ENCODE measurements at regions not wholly inside any gene's neighbourhood (a gene's known extent, or its start where the extent isn't known, plus 50 kb on each side); places are given as distances from the start of the nearest gene placed in this dataset.
"Not testable (repeated sequence)": the region's sequence is repeated elsewhere in the genome, so short reads cannot be mapped to it uniquely, and the experiment has no call there.

GRCh38 chr3:16686679-16687078 lies 81.5 kb upstream of the DAZL start:
- H3K36me3 Mint-ChIP-seq: no peaks in the 10 kb centered on the region
- DNase-seq (no peak), ATAC-seq (no peak)
- no peaks in the 10 kb centered on the region for H3K4me1 Mint-ChIP-seq
- H3K27me3 Mint-ChIP-seq: peaks cover 0 to 2% (median 0%) of the 10 kb centered on the region in 5 donors
- H3K9me3 Mint-ChIP-seq: peaks cover 0 to 3% (median 0%) of the 10 kb centered on the region in 9 donors
- no peak overlapping the region for H3K4me3 Mint-ChIP-seq
- H3K27ac Mint-ChIP-seq: no peak overlapping the region
- POLR2A ChIA-PET: no interaction called here

GRCh38 chr3:16687221-16687620 lies 82.0 kb upstream of the DAZL start:
- H3K9me3 Mint-ChIP-seq: peaks cover 0 to 3% (median 0%) of the 10 kb centered on the region in 9 donors

GRCh38 chr3:16692486-16693344 lies 87.5 kb upstream of the DAZL start:
- Mint-ChIP-seq H3K27me3 (peaks cover 0 to 3% (median 0%) of the 10 kb centered on the region in 5 donors), H3K36me3 (no peaks in the 10 kb centered on the region), H3K4me3 (no peak overlapping the region), H3K9me3 (no peaks in the 10 kb centered on the region), H3K4me1 (peaks cover 0 to 25% (median 0%) of the 10 kb centered on the region in 4 donors), H3K27ac (no peak overlapping the region)
- DNase-seq (no peak), ATAC-seq (no peak)
- POLR2A ChIA-PET: no interaction called here

More at GRCh38 chr3:16687221-16687620, 82.0 kb upstream of the DAZL start:
- no peak for DNase-seq
- no peak for ATAC-seq
- H3K36me3 Mint-ChIP-seq: no peaks in the 10 kb centered on the region
- no peak overlapping the region for H3K27ac Mint-ChIP-seq
- H3K27me3 Mint-ChIP-seq: peaks cover 0 to 2% (median 0%) of the 10 kb centered on the region in 5 donors
- POLR2A ChIA-PET: no interaction called here
- no peaks in the 10 kb centered on the region for H3K4me1 Mint-ChIP-seq
- no peak overlapping the region for H3K4me3 Mint-ChIP-seq

- ATAC-seq: no peak
- Mint-ChIP-seq H3K9me3 (no peaks in the 10 kb centered on the region), H3K36me3 (no peaks in the 10 kb centered on the region), H3K27ac (no peak overlapping the region), H3K27me3 (peaks cover 0 to 3% (median 0%) of the 10 kb centered on the region in 5 donors), H3K4me1 (peaks cover 0 to 33% (median 0%) of the 10 kb centered on the region in 4 donors), H3K4me3 (no peak overlapping the region)
- POLR2A ChIA-PET: no interaction called here
- DNase-seq: no peak
Measured at GRCh38 chr3:16693820-16694219, 88.6 kb upstream of the DAZL start.

GRCh38 chr3:16695710-16696109 lies 90.5 kb upstream of the DAZL start:
- POLR2A ChIA-PET: no interaction called here
- Mint-ChIP-seq H3K36me3 (no peaks in the 10 kb centered on the region), H3K4me1 (peaks cover 0 to 35% (median 0%) of the 10 kb centered on the region in 4 donors), H3K27ac (peak overlapping the region in 1 of 10 donors; percentile 57), H3K27me3 (peaks cover 0 to 3% (median 0%) of the 10 kb centered on the region in 5 donors), H3K4me3 (peak overlapping the region in 1 of 10 donors; percentile 15), H3K9me3 (no peaks in the 10 kb centered on the region)
- ATAC-seq: no peak
- DNase-seq: no peak

GRCh38 chr3:16697443-16698147 lies 92.4 kb upstream of the DAZL start:
- no peak for DNase-seq
- no peak overlapping the region for H3K4me3 Mint-ChIP-seq
- H3K27ac Mint-ChIP-seq: peak overlapping the region in 1 of 10 donors; percentile 7
- POLR2A ChIA-PET: no interaction called here
- no peaks in the 10 kb centered on the region for H3K36me3 Mint-ChIP-seq
- H3K27me3 Mint-ChIP-seq: peaks cover 0 to 3% (median 0%) of the 10 kb centered on the region in 5 donors
- H3K9me3 Mint-ChIP-seq: no peaks in the 10 kb centered on the region
- H3K4me1 Mint-ChIP-seq: peaks cover 0 to 35% (median 0%) of the 10 kb centered on the region in 4 donors
- ATAC-seq: no peak

- no peaks in the 10 kb centered on the region for H3K9me3 Mint-ChIP-seq
- H3K4me3 Mint-ChIP-seq: no peak overlapping the region
- POLR2A ChIA-PET: no interaction called here
- peaks cover 0 to 28% (median 0%) of the 10 kb centered on the region in 4 donors for H3K4me1 Mint-ChIP-seq
- no peaks in the 10 kb centered on the region for H3K36me3 Mint-ChIP-seq
- no peaks in the 10 kb centered on the region for H3K27me3 Mint-ChIP-seq
- no peak for ATAC-seq
- peak overlapping the region in 1 of 10 donors; percentile 62 for H3K27ac Mint-ChIP-seq
- DNase-seq: no peak
Measured at GRCh38 chr3:16700651-16701050, 95.4 kb upstream of the DAZL start.

- Mint-ChIP-seq H3K4me1 (no peaks in the 10 kb centered on the region), H3K9me3 (peaks cover 0 to 12% (median 3%) of the 10 kb centered on the region in 9 donors), H3K27me3 (no peaks in the 10 kb centered on the region), H3K4me3 (no peak overlapping the region), H3K27ac (no peak overlapping the region), H3K36me3 (peaks cover 0 to 3% (median 0%) of the 10 kb centered on the region in 3 donors)
- DNase-seq: no peak
- ATAC-seq: no peak
- POLR2A ChIA-PET: no interaction called here
Measured at GRCh38 chr3:16704941-16705340, 99.7 kb upstream of the DAZL start.

GRCh38 chr3:16707260-16707659 lies 102.0 kb upstream of the DAZL start:
- peaks cover 0 to 33% (median 6%) of the 10 kb centered on the region in 9 donors for H3K9me3 Mint-ChIP-seq
- no peaks in the 10 kb centered on the region for H3K4me1 Mint-ChIP-seq
- H3K27me3 Mint-ChIP-seq: no peaks in the 10 kb centered on the region
- peaks cover 0 to 3% (median 0%) of the 10 kb centered on the region in 3 donors for H3K36me3 Mint-ChIP-seq
- no peak for ATAC-seq
- H3K27ac Mint-ChIP-seq: no peak overlapping the region
- no peak overlapping the region for H3K4me3 Mint-ChIP-seq
- POLR2A ChIA-PET: no interaction called here
- no peak for DNase-seq

GRCh38 chr3:16708285-16708684 lies 103.1 kb upstream of the DAZL start:
- Mint-ChIP-seq H3K36me3 (peaks cover 0 to 10% (median 8%) of the 10 kb centered on the region in 3 donors), H3K27me3 (peaks cover 0 to 6% (median 0%) of the 10 kb centered on the region in 5 donors), H3K27ac (no peak overlapping the region), H3K4me1 (no peaks in the 10 kb centered on the region), H3K4me3 (no peak overlapping the region), H3K9me3 (peaks cover 5 to 43% (median 15%) of the 10 kb centered on the region in 9 donors)
- DNase-seq (no peak), ATAC-seq (no peak)
- POLR2A ChIA-PET: no interaction called here

GRCh38 chr3:16711691-16712090 lies 106.5 kb upstream of the DAZL start:
- H3K4me3 Mint-ChIP-seq, POLR2A ChIA-PET, H3K27me3 Mint-ChIP-seq, DNase-seq, H3K27ac Mint-ChIP-seq, H3K4me1 Mint-ChIP-seq, ATAC-seq: not testable (repeated sequence)
- Mint-ChIP-seq H3K36me3 (peaks cover 0 to 22% (median 20%) of the 10 kb centered on the region in 3 donors), H3K9me3 (peaks cover 11 to 62% (median 28%) of the 10 kb centered on the region in 9 donors)

- no peak overlapping the region for H3K4me3 Mint-ChIP-seq
- DNase-seq (no peak), ATAC-seq (no peak)
- peaks cover 0 to 20% (median 19%) of the 10 kb centered on the region in 3 donors for H3K36me3 Mint-ChIP-seq
- POLR2A ChIA-PET: no interaction called here
- H3K9me3 Mint-ChIP-seq: peaks cover 11 to 46% (median 24%) of the 10 kb centered on the region in 9 donors
- H3K4me1 Mint-ChIP-seq: no peaks in the 10 kb centered on the region
- H3K27me3 Mint-ChIP-seq: peaks cover 0 to 6% (median 0%) of the 10 kb centered on the region in 5 donors
- no peak overlapping the region for H3K27ac Mint-ChIP-seq
Measured at GRCh38 chr3:16715281-16715680, 110.1 kb upstream of the DAZL start.

- POLR2A ChIA-PET: no interaction called here
- Mint-ChIP-seq H3K4me1 (no peaks in the 10 kb centered on the region), H3K36me3 (peaks cover 0 to 6% (median 5%) of the 10 kb centered on the region in 3 donors), H3K4me3 (no peak overlapping the region), H3K27ac (no peak overlapping the region), H3K27me3 (no peaks in the 10 kb centered on the region), H3K9me3 (peaks cover 0 to 14% (median 7%) of the 10 kb centered on the region in 9 donors)
- no peak for ATAC-seq
- DNase-seq: no peak
Measured at GRCh38 chr3:16719426-16719825, 114.2 kb upstream of the DAZL start.

Data from naive thymus-derived CD8-positive, alpha-beta T cell (primary cell).